Mesendoderm (in vitro differentiated cells): ENCODE measurements at regions not wholly inside any gene's neighbourhood (a gene's known extent, or its start where the extent isn't known, plus 50 kb on each side); places are given as distances from the start of the nearest gene placed in this dataset.

Source experiments
- DNase-seq: peaks from one replicate; pipeline ENCODE4 v3.0.0; 2013
- H2AK5ac ChIP-seq: 2 replicates; pipeline ENCODE4 v1.6.1; 2013; ENCODE audit warnings: low read length, inconsistent platforms
- H2BK120ac ChIP-seq: 2 replicates; pipeline ENCODE4 v1.6.1; 2013; ENCODE audit warnings: low read depth, mild to moderate bottlenecking, low read length, moderate library complexity, mixed read lengths
- H2BK15ac ChIP-seq: replicated peaks from 2 replicates; pipeline ENCODE4 v1.6.1; 2013; ENCODE audit warnings: low read depth, mild to moderate bottlenecking, moderate library complexity
- H2BK5ac ChIP-seq: 2 replicates; pipeline ENCODE4 v1.6.1; 2013; ENCODE audit warnings: low read length, inconsistent platforms
- H3K18ac ChIP-seq: 2 replicates; pipeline ENCODE4 v1.6.1; 2013; ENCODE audit warnings: mild to moderate bottlenecking, low read length, mixed read lengths
- H3K23ac ChIP-seq: one replicate; pipeline ENCODE4 v1.6.1; 2013; ENCODE audit warnings: low read length
- H3K27ac ChIP-seq: 2 replicates; pipeline ENCODE4 v1.5.1; 2013; ENCODE audit warnings: low read depth, mild to moderate bottlenecking, inconsistent platforms, low read length, moderate library complexity
- H3K27me3 ChIP-seq: 2 replicates; pipeline ENCODE4 v1.6.1; 2013; ENCODE audit warnings: low read length, control low read depth, mild to moderate bottlenecking, inconsistent platforms; ENCODE audit not compliant: insufficient read depth, poor library complexity
- H3K36me3 ChIP-seq: 2 replicates; pipeline ENCODE4 v1.6.1; 2013; ENCODE audit warnings: low read length, inconsistent platforms; ENCODE audit not compliant: control insufficient read depth, insufficient read depth
- H3K4ac ChIP-seq: one replicate; pipeline ENCODE4 v1.6.1; 2013; ENCODE audit warnings: low read depth, mild to moderate bottlenecking, low read length, moderate library complexity
- H3K4me1 ChIP-seq: 2 replicates; pipeline ENCODE4 v1.6.1; 2013; ENCODE audit warnings: low read depth, low read length, inconsistent platforms; ENCODE audit not compliant: control insufficient read depth
- H3K4me2 ChIP-seq: 2 replicates; pipeline ENCODE4 v1.6.1; 2013; ENCODE audit warnings: low read length
- H3K4me3 ChIP-seq: 2 replicates; pipeline ENCODE4 v1.5.1; 2013; ENCODE audit warnings: mild to moderate bottlenecking, low read length
- H3K56ac ChIP-seq: one replicate; pipeline ENCODE4 v1.6.1; 2013; ENCODE audit warnings: low read length
- H3K79me1 ChIP-seq: 2 replicates; pipeline ENCODE4 v1.6.1; 2013; ENCODE audit warnings: low read length, inconsistent platforms
- H3K79me2 ChIP-seq: 2 replicates; pipeline ENCODE4 v1.6.1; 2013; ENCODE audit warnings: mild to moderate bottlenecking, low read length; ENCODE audit not compliant: control insufficient read depth, insufficient read depth
- H3K9ac ChIP-seq: 2 replicates; pipeline ENCODE4 v1.6.1; 2013; ENCODE audit warnings: low read length, inconsistent platforms
- H4K5ac ChIP-seq: one replicate; pipeline ENCODE4 v1.6.1; 2013; ENCODE audit warnings: low read length
- H4K8ac ChIP-seq: one replicate; pipeline ENCODE4 v1.6.1; 2013; ENCODE audit warnings: low read depth, mild to moderate bottlenecking, control low read depth, low read length, moderate library complexity
- WGBS: extraction: QIAGEN DNeasy Blood & Tissue Kit; methylation state at CpG from one replicate; pipeline ENCODE4 v1.1.7; 2013; ENCODE audit warnings: low lambda C conversion rate, missing lambda C conversion rate; ENCODE audit not compliant: insufficient coverage; ENCODE audit errors: extremely low coverage; 5-methylcytosine and 5-hydroxymethylcytosine counted together

GRCh38 chr14:71702786-71703185 lies 229.4 kb upstream of the RGS6 start:
- no CpG with 5 or more reads among the region's 2 CpGs for WGBS
- H3K4me3 ChIP-seq: no peak overlapping the region
- no peak overlapping the region for H3K27ac ChIP-seq

GRCh38 chr14:71703477-71703876 lies 228.8 kb upstream of the RGS6 start:
- Histone ChIP-seq H3K79me1 (no peaks in the 10 kb centered on the region), H3K9ac (no peak overlapping the region), H3K4me1 (no peaks in the 10 kb centered on the region), H3K56ac (no peak overlapping the region), H2BK120ac (no peak overlapping the region), H3K4me2 (no peak overlapping the region), H3K27ac (no peak overlapping the region), H3K23ac (no peak overlapping the region), H4K5ac (no peak overlapping the region), H2AK5ac (no peak overlapping the region), H4K8ac (no peak overlapping the region), H3K4ac (no peak overlapping the region), H3K18ac (no peak overlapping the region), H3K36me3 (no peaks in the 10 kb centered on the region), H3K79me2 (no peaks in the 10 kb centered on the region), H2BK15ac (no peak overlapping the region), H2BK5ac (no peak overlapping the region), H3K4me3 (no peak overlapping the region), H3K27me3 (no peaks in the 10 kb centered on the region)
- WGBS: no CpG with 5 or more reads among the region's 4 CpGs
- DNase-seq: no peak

More at GRCh38 chr14:71702786-71703185, 229.4 kb upstream of the RGS6 start:
- Histone ChIP-seq H3K27me3 (no peaks in the 10 kb centered on the region), H3K4ac (no peak overlapping the region), H3K4me1 (no peaks in the 10 kb centered on the region), H3K9ac (no peak overlapping the region), H2BK5ac (no peak overlapping the region), H3K79me2 (no peaks in the 10 kb centered on the region), H3K18ac (no peak overlapping the region), H3K23ac (no peak overlapping the region), H3K36me3 (no peaks in the 10 kb centered on the region), H4K8ac (no peak overlapping the region), H2BK15ac (no peak overlapping the region), H3K56ac (no peak overlapping the region), H3K4me2 (no peak overlapping the region), H4K5ac (no peak overlapping the region), H2AK5ac (no peak overlapping the region), H2BK120ac (no peak overlapping the region), H3K79me1 (no peaks in the 10 kb centered on the region)
- no peak for DNase-seq

- Histone ChIP-seq H4K8ac (no peak overlapping the region), H3K9ac (no peak overlapping the region), H3K79me2 (no peaks in the 10 kb centered on the region), H2BK15ac (no peak overlapping the region), H3K4me2 (no peak overlapping the region), H3K4me3 (no peak overlapping the region), H3K79me1 (no peaks in the 10 kb centered on the region), H2AK5ac (no peak overlapping the region), H3K27ac (no peak overlapping the region), H3K36me3 (no peaks in the 10 kb centered on the region), H2BK5ac (no peak overlapping the region), H3K23ac (no peak overlapping the region), H4K5ac (no peak overlapping the region), H3K27me3 (no peaks in the 10 kb centered on the region), H3K4ac (no peak overlapping the region), H2BK120ac (no peak overlapping the region), H3K4me1 (no peaks in the 10 kb centered on the region), H3K56ac (no peak overlapping the region), H3K18ac (no peak overlapping the region)
- no peak for DNase-seq
- no CpG with 5 or more reads among the region's 1 CpG for WGBS
Measured at GRCh38 chr14:71704210-71704609, 228.0 kb upstream of the RGS6 start.

- Histone ChIP-seq H3K9ac (no peak overlapping the region), H3K27me3 (no peaks in the 10 kb centered on the region), H2BK120ac (no peak overlapping the region), H3K4me3 (no peak overlapping the region), H3K56ac (no peak overlapping the region), H3K36me3 (no peaks in the 10 kb centered on the region), H3K18ac (no peak overlapping the region), H3K4me1 (no peaks in the 10 kb centered on the region), H2AK5ac (no peak overlapping the region), H3K79me1 (no peaks in the 10 kb centered on the region), H2BK15ac (no peak overlapping the region), H3K79me2 (no peaks in the 10 kb centered on the region), H2BK5ac (no peak overlapping the region), H4K8ac (no peak overlapping the region), H3K27ac (no peak overlapping the region), H3K4ac (no peak overlapping the region), H4K5ac (no peak overlapping the region), H3K23ac (no peak overlapping the region), H3K4me2 (no peak overlapping the region)
- no CpG with 5 or more reads among the region's 4 CpGs for whole genome bisulfite sequencing
- no peak for DNase-seq
Measured at GRCh38 chr14:71705460-71705859, 226.8 kb upstream of the RGS6 start.

- Histone ChIP-seq H3K18ac (no peak overlapping the region), H3K56ac (no peak overlapping the region), H3K4me3 (no peak overlapping the region), H3K9ac (no peak overlapping the region), H2BK15ac (no peak overlapping the region), H3K36me3 (no peaks in the 10 kb centered on the region), H3K4me1 (no peaks in the 10 kb centered on the region), H3K4me2 (no peak overlapping the region), H2BK120ac (no peak overlapping the region), H4K5ac (no peak overlapping the region), H2BK5ac (no peak overlapping the region), H2AK5ac (no peak overlapping the region), H3K79me1 (no peaks in the 10 kb centered on the region), H3K4ac (no peak overlapping the region), H4K8ac (no peak overlapping the region), H3K27me3 (no peaks in the 10 kb centered on the region), H3K27ac (no peak overlapping the region), H3K23ac (no peak overlapping the region), H3K79me2 (no peaks in the 10 kb centered on the region)
- no peak for DNase-seq
- WGBS: no CpG with 5 or more reads among the region's 9 CpGs
Measured at GRCh38 chr14:71709076-71709475, 223.2 kb upstream of the RGS6 start.

GRCh38 chr14:71709987-71710386 lies 222.2 kb upstream of the RGS6 start:
- DNase-seq: no peak
- Histone ChIP-seq H3K27me3 (no peaks in the 10 kb centered on the region), H2AK5ac (no peak overlapping the region), H3K4me3 (no peak overlapping the region), H3K4ac (no peak overlapping the region), H3K36me3 (no peaks in the 10 kb centered on the region), H3K4me1 (no peaks in the 10 kb centered on the region), H2BK5ac (no peak overlapping the region), H3K79me1 (no peaks in the 10 kb centered on the region), H3K56ac (no peak overlapping the region), H4K5ac (no peak overlapping the region), H3K27ac (no peak overlapping the region), H3K9ac (no peak overlapping the region), H3K23ac (no peak overlapping the region), H3K18ac (no peak overlapping the region), H2BK15ac (no peak overlapping the region), H4K8ac (no peak overlapping the region), H3K4me2 (no peak overlapping the region), H3K79me2 (no peaks in the 10 kb centered on the region), H2BK120ac (no peak overlapping the region)
- no CpG with 5 or more reads among the region's 7 CpGs for WGBS
